ENCODE measurements at regions not wholly inside any gene's neighbourhood (a gene's known extent, or its start where the extent isn't known, plus 50 kb on each side); places are given as distances from the start of the nearest gene placed in this dataset.

DNA sequence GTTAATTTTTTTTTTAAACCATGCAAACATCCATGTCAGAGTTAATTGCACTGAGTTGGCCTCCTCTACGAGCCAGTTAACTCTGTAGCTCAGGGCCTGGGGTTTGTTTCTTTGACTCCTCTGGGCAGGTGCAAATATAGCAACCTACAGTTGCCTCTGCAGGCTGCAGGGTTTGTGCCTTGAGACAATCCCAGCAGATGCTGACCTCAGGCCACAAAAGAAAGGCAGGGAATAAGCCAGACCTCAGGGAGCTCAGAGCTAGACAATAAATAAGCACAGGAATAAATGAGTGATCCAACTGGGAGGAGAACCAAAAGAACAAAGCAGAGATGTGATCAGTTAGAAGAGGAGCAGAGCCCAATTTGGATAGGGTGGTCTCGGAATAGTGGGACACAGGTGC lies 390.8 kb downstream of the SHANK2 start:
- H3K4me1 ChIP-seq: 0 out of 2 replicates have a peak, but pooled peaks cover 3% of the 10 kb centered on the region
- no peak for TF ChIP-seq CTCF (IDR thresholded peaks at IDR 0.05; ENCODE audit: insufficient read depth in 1 of 2, low read depth in 1 of 2, low read length in 1 of 2, severe bottlenecking in 1 of 2, unreplicated experiment in 1 of 2)
- no peak for DNase-seq
- no peaks in the 10 kb centered on the region for H3K9me3 ChIP-seq
- H3K4me3 ChIP-seq (ENCODE audit: low read depth, low read length): no peak overlapping the region
- Mint-ChIP-seq H3K36me3 (ENCODE audit: insufficient read depth, unreplicated experiment) (peaks cover 25% of the 10 kb centered on the region), H3K27me3 (ENCODE audit: insufficient read depth, unreplicated experiment) (no peaks in the 10 kb centered on the region), H3K4me3 (ENCODE audit: unreplicated experiment) (no peak overlapping the region), H3K9me3 (ENCODE audit: unreplicated experiment) (peaks cover 1% of the 10 kb centered on the region), H3K27ac (ENCODE audit: unreplicated experiment) (no peak overlapping the region), H3K4me1 (ENCODE audit: low read depth, unreplicated experiment) (peaks cover 6% of the 10 kb centered on the region)
- intact Hi-C loops (cut with micrococcal nuclease; ENCODE audit: unreplicated experiment): no loop called here
- no peaks in the 10 kb centered on the region for H3K27me3 ChIP-seq (replicated peaks; ENCODE audit: control insufficient read depth, insufficient read depth, low read length)
- ChIA-PET CTCF (no interaction called here), POLR2A (no interaction called here)
- no peaks in the 10 kb centered on the region for H3K36me3 ChIP-seq (ENCODE audit: control insufficient read depth, insufficient read depth, low read length)
- BruUV-seq (replicated peaks): no TSS peak

DNA sequence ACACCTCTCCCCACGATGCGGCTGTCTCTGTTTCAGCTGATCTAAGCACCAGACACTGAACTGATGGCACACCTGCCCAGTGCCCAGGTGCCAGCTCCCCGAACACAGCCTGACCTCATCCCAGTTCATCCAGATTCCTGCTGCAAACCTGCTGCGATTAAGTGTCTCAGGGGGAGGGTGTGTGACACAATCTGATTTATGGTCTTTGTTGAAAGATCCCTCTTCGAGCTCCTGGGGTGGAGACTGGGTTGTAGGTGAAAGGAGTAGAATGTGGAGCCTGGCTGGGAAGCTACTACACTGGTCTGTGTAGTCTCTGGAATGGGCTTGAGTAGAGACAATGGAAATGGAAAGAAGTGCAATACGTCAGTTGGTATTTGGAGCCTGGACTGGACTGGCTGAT lies 390.3 kb downstream of the SHANK2 start:
- intact Hi-C loops (cut with micrococcal nuclease; ENCODE audit: unreplicated experiment): no loop called here
- Mint-ChIP-seq H3K9me3 (ENCODE audit: unreplicated experiment) (no peaks in the 10 kb centered on the region), H3K27ac (ENCODE audit: unreplicated experiment) (no peak overlapping the region), H3K36me3 (ENCODE audit: insufficient read depth, unreplicated experiment) (peaks cover 27% of the 10 kb centered on the region), H3K4me3 (ENCODE audit: unreplicated experiment) (no peak overlapping the region), H3K27me3 (ENCODE audit: insufficient read depth, unreplicated experiment) (no peaks in the 10 kb centered on the region), H3K4me1 (ENCODE audit: low read depth, unreplicated experiment) (peaks cover 6% of the 10 kb centered on the region)
- Histone ChIP-seq H3K4me3 (ENCODE audit: low read depth, low read length) (no peak overlapping the region), H3K36me3 (ENCODE audit: control insufficient read depth, insufficient read depth, low read length) (no peaks in the 10 kb centered on the region), H3K4me1 (0 out of 2 replicates have a peak, but pooled peaks cover 4% of the 10 kb centered on the region), H3K9me3 (no peaks in the 10 kb centered on the region), H3K27me3 (replicated peaks; ENCODE audit: control insufficient read depth, insufficient read depth, low read length) (no peaks in the 10 kb centered on the region)
- TF ChIP-seq CTCF (IDR thresholded peaks at IDR 0.05; ENCODE audit: insufficient read depth in 1 of 2, low read depth in 1 of 2, low read length in 1 of 2, severe bottlenecking in 1 of 2, unreplicated experiment in 1 of 2): no peak
- no peak for DNase-seq
- ChIA-PET CTCF (no interaction called here), POLR2A (no interaction called here)
- BruUV-seq (replicated peaks): no TSS peak

- Mint-ChIP-seq H3K36me3 (ENCODE audit: insufficient read depth, unreplicated experiment) (peaks cover 27% of the 10 kb centered on the region), H3K9me3 (ENCODE audit: unreplicated experiment) (no peaks in the 10 kb centered on the region), H3K27ac (ENCODE audit: unreplicated experiment) (no peak overlapping the region), H3K27me3 (ENCODE audit: insufficient read depth, unreplicated experiment) (no peaks in the 10 kb centered on the region), H3K4me1 (ENCODE audit: low read depth, unreplicated experiment) (peaks cover 6% of the 10 kb centered on the region), H3K4me3 (ENCODE audit: unreplicated experiment) (no peak overlapping the region)
- Histone ChIP-seq H3K4me3 (ENCODE audit: low read depth, low read length) (no peak overlapping the region), H3K36me3 (ENCODE audit: control insufficient read depth, insufficient read depth, low read length) (no peaks in the 10 kb centered on the region), H3K9me3 (no peaks in the 10 kb centered on the region), H3K27me3 (replicated peaks; ENCODE audit: control insufficient read depth, insufficient read depth, low read length) (no peaks in the 10 kb centered on the region), H3K4me1 (0 out of 2 replicates have a peak, but pooled peaks cover 4% of the 10 kb centered on the region)
- no TSS peak for BruUV-seq (replicated peaks)
- no peak for TF ChIP-seq CTCF (IDR thresholded peaks at IDR 0.05; ENCODE audit: insufficient read depth in 1 of 2, low read depth in 1 of 2, low read length in 1 of 2, severe bottlenecking in 1 of 2, unreplicated experiment in 1 of 2)
- CTCF ChIA-PET: no interaction called here
- POLR2A ChIA-PET: no interaction called here
- DNase-seq: no peak
- intact Hi-C loops (cut with micrococcal nuclease; ENCODE audit: unreplicated experiment): no loop called here
Observed at GRCh38 chr11:70863186-70863585, 389.2 kb downstream of the SHANK2 start.

Measured in Caco-2 (cell line).